ENCODE measurements at regions not wholly inside any gene's neighbourhood (a gene's known extent, or its start where the extent isn't known, plus 50 kb on each side); places are given as distances from the start of the nearest gene placed in this dataset.

DNA sequence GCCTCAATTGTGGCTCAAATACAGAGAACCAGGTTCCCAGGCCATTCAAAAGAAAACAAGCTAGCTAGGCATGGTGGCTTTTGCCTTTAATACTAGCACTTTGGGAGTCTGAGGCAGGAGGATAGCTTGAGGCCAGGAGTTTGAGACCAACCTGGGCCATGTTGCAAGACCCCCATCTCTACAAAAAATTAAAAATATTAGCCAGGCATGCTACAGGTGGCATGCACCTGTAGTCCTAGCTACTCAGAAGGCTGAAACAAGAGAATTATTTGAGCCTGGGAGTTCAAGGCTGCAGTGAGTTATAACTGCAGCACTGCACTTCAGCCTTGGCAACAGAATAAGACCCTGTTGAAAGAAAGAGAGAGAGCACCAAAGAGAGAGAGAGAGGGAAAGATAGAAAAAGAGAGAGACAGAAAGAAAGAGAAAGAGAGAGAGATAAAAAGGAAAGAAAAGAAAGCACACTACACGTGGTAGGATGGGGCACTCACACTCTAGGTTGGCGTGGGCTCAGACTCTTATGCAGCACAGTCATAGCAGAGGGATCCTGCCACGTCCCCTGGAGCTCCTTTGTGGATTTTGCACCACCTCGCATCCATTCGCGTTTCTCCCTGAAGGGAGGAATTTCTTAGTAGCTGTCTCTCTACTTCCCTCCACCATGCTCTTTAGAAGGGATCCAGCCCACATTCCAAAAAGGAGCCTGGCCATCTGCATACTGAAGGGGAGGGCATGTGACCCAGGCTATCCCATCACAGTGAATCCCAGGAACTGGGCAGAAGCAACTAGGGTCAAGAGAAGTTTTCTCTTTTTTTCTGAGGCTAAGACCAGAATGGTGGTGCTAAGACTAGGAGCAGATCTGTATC lies 789.9 kb downstream of the UQCRFS1 start:
- no peak for DNase-seq
- no peak overlapping the region for H4K8ac ChIP-seq (replicated peaks; ENCODE audit: insufficient read length, low read depth, low read length)

More for the DNA sequence above, 789.9 kb downstream of the UQCRFS1 start:
- Mint-ChIP-seq H3K9me3 (no peaks in the 10 kb centered on the region), H3K27ac (peak overlapping the region in 2 of 3 experiments; percentile 57 to 95; a peak in 4 of 7 replicates), H3K27me3 (ENCODE audit: low read depth) (no peaks in the 10 kb centered on the region), H3K4me3 (no peak overlapping the region; a peak in 1 of 5 replicates), H3K36me3 (ENCODE audit: insufficient read depth in 1 of 3, low read depth in 3 of 3) (no peaks in the 10 kb centered on the region; a peak in 1 of 7 replicates), H3K4me1 (peaks cover 36 to 42% of the 10 kb centered on the region in 2 experiments)
- Histone ChIP-seq H3K18ac (ENCODE audit: insufficient read length, low read depth, low read length) (no peak overlapping the region), H3K56ac (ENCODE audit: insufficient read length, low read depth, low read length) (no peak overlapping the region), H3K79me1 (ENCODE audit: insufficient read depth, low read depth, low read length, poor library complexity, severe bottlenecking) (no peaks in the 10 kb centered on the region), H2BK20ac (ENCODE audit: low read depth, low read length, poor library complexity, severe bottlenecking) (no peak overlapping the region), H3K9me3 (ENCODE audit: control insufficient read depth, low read depth, low read length) (no peaks in the 10 kb centered on the region), H3K79me2 (ENCODE audit: insufficient read depth, low read length) (no peaks in the 10 kb centered on the region), H2BK15ac (ENCODE audit: low read depth, low read length) (no peak overlapping the region), H4K91ac (ENCODE audit: insufficient read length, low read depth, low read length) (no peak overlapping the region), H3K4ac (ENCODE audit: low read depth, low read length) (no peak overlapping the region; the same call in 1 of the 2 replicates), H2BK120ac (ENCODE audit: low read depth, low read length, poor library complexity, severe bottlenecking) (no peak overlapping the region), H2BK5ac (ENCODE audit: insufficient read length, low read length) (no peak overlapping the region), H2AFZ (ENCODE audit: low read length) (no peak overlapping the region), H3K23ac (ENCODE audit: insufficient read length, low read depth, low read length) (no peak overlapping the region), H2AK5ac (ENCODE audit: insufficient read length, low read length) (no peak overlapping the region), H4K20me1 (ENCODE audit: control insufficient read depth, insufficient read depth, insufficient read length) (no peaks in the 10 kb centered on the region), H3T11ph (ENCODE audit: low read length) (no peak overlapping the region), H4K5ac (ENCODE audit: insufficient read length, low read depth, low read length) (no peak overlapping the region), H3K4me1 (ENCODE audit: insufficient read depth, low read length) (peaks cover 17% of the 10 kb centered on the region), H3K4me2 (ENCODE audit: insufficient read depth, insufficient read length, low read length) (no peak overlapping the region), H3K23me2 (ENCODE audit: insufficient read length, low read depth, low read length, poor library complexity, severe bottlenecking) (no peaks in the 10 kb centered on the region), H3K9ac (ENCODE audit: extremely low read depth, insufficient read length, low read length) (no peak overlapping the region), H2BK12ac (ENCODE audit: insufficient read length, low read depth, low read length) (no peak overlapping the region), H3K14ac (ENCODE audit: insufficient read depth, low read length) (no peak overlapping the region; the same call in 1 of the 2 replicates), H3K27me3 (ENCODE audit: insufficient read depth, low read length) (no peaks in the 10 kb centered on the region), H3K27ac (ENCODE audit: insufficient read length, low read depth, low read length) (peak overlapping the region; percentile 90)
- WGBS (ENCODE audit: extremely low coverage, insufficient read length, low lambda C conversion rate) = no CpG with 5 or more reads among the region's 6 CpGs
- TF ChIP-seq, protein P1, sequence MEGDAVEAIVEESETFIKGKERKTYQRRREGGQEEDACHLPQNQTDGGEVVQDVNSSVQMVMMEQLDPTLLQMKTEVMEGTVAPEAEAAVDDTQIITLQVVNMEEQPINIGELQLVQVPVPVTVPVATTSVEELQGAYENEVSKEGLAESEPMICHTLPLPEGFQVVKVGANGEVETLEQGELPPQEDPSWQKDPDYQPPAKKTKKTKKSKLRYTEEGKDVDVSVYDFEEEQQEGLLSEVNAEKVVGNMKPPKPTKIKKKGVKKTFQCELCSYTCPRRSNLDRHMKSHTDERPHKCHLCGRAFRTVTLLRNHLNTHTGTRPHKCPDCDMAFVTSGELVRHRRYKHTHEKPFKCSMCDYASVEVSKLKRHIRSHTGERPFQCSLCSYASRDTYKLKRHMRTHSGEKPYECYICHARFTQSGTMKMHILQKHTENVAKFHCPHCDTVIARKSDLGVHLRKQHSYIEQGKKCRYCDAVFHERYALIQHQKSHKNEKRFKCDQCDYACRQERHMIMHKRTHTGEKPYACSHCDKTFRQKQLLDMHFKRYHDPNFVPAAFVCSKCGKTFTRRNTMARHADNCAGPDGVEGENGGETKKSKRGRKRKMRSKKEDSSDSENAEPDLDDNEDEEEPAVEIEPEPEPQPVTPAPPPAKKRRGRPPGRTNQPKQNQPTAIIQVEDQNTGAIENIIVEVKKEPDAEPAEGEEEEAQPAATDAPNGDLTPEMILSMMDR (conservative IDR thresholded peaks at IDR 0.05) = no peak
